ENCODE measurements at regions not wholly inside any gene's neighbourhood (a gene's known extent, or its start where the extent isn't known, plus 50 kb on each side); places are given as distances from the start of the nearest gene placed in this dataset.

DNA sequence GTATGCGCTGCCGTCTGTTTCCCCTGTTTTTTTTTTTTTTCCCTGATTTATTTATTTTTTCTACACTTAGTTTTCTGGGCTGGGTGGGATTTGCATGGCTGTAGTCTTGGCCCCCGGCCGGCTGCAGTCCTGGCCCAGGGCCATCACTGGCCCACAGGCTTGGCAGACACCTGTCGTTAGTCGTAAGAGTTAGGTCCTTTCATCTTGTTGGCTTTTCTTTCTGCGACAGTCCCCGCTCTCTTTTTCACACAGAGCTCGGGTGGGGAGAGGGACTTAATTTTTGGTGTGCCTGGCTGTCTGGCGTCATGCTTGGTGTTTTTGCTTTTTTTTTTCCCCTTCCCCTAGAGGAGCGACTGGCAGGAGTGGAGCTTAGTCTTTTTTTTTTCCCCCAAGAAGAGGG, 183.4 kb downstream of the KLF13 start:
- no peak for DNase-seq (ENCODE audit: low read depth)

DNA sequence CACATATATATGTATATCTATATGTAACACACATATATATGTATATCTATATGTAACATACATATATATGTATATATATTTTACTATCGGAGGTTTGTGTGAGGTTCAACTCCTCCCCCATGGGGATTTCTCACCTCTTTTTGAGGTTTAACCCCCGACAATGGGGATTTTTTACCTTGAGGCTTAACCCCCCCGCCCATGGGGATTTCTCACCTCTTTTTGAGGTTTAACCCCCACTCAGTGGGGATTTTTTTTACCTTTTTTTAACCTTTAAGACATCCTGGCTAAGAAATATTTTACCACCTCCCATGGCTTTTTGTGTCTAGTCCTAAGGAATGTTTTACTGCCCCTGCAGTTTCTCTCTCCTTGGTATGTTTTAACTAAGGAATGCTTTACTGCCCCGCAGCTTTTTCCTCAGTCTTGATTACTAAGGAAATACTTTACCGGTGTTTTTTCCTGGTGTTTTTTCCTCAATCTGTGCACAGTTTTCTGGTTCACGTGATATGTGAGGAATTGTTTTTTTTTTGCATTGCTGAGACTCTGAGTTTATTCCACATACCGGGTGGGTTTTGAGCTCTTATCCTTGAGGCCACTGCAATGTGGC, 185.2 kb downstream of the KLF13 start:
- DNase-seq (ENCODE audit: low read depth) = no peak

GRCh38 chr15:31513178-31513577, 186.5 kb downstream of the KLF13 start:
- no peak for DNase-seq (ENCODE audit: low read depth)

GRCh38 chr15:31516440-31516839, 189.8 kb downstream of the KLF13 start:
- DNase-seq (ENCODE audit: low read depth) = no peak

DNA sequence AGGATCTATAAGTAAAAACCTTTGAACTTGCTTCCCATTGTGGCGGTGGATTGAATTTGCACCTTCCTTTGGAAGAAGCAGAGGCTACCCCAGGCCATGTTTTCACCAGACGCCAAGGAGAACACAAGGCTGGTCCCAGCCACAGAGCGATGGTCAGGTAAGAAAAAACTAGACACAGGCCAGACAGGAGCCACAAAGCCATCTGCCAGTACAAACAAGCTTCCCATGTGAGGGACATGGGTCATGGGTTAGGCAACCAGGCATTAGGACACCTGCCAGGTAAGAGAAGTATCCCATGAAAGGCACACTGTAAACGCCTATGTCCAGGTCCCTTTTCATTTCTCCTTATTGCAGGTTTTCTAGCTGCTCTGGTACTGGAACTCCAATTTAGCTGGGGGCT, 190.2 kb downstream of the KLF13 start:
- DNase-seq (ENCODE audit: low read depth) = no peak

- no peak for DNase-seq (ENCODE audit: low read depth)
Measured at GRCh38 chr15:31517711-31518110, 191.1 kb downstream of the KLF13 start.

- DNase-seq (ENCODE audit: low read depth) = no peak
Measured at GRCh38 chr15:31522028-31522427, 195.4 kb downstream of the KLF13 start.

GRCh38 chr15:31523027-31523654, 196.5 kb downstream of the KLF13 start:
- DNase-seq (ENCODE audit: low read depth) = no peak

DNA sequence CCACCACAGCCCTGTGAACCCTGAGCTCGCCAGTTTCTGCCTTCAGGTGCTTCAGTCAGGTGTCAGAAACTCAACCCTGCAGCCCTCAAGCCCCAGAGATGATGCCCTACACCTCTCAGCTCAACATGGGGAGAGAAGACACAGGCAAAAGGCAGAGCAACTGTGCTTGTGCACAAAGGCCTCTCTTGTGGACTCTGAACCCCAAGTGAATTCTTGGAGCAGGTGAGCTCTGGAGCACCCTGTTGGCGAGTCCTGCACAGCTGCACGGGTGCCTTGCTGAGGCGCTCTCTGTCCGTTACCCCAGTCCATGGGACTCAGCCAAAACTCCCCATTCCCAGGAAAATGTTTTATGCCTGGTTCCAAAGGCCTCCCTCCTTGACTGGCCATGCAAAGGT, 197.0 kb downstream of the KLF13 start:
- no peak for DNase-seq (ENCODE audit: low read depth)

DNA sequence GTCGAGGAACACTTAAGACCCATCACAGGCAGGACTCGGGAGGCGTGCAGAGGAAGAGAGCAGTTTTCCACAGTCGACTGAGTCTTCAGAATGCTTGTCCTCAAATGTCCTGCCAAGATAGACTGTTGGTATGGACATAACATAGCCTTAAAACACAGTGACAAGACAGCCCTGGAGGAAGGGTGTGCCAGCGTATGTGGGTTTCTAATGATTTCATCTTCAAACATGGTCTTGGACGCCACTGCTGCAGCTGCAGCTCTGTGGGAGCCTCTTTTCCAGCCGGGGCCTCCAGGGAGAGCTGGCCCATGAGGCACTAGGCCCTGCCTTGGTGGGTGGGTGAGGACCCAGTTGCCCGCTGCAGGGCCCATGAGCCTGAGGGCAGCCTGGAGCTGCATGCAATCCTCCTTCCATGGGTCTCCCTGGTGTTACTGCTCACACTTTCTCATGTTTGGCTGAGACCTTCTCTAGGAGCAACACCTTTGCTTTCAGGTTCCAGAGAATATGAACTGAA, 198.6 kb downstream of the KLF13 start:
- no peak for DNase-seq (ENCODE audit: low read depth)

- no peak for DNase-seq (ENCODE audit: low read depth)
Measured at GRCh38 chr15:31525988-31526665, 199.5 kb downstream of the KLF13 start.

- DNase-seq (ENCODE audit: low read depth) = no peak
Measured at GRCh38 chr15:31526916-31527690, 200.5 kb downstream of the KLF13 start.

DNA sequence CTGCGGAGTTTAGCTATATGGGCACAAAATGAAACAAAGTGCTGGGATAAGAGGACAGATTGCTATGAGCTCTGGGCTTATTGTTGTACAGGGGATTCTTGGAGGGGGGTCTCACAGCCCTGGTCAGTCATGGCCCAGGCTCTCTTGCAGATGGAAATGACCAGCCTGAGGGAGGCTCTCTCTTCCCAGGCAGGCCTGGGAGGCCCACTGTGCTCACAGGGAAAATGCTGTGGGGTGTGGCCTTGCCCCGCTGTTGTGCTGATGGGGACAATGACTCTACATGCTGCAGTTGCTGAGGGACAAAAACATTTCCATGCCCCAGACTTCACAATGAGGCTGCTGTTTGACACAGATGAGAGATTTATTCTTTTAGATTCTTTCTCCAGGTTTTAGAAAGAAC, 202.2 kb downstream of the KLF13 start:
- DNase-seq (ENCODE audit: low read depth) = no peak

DNA sequence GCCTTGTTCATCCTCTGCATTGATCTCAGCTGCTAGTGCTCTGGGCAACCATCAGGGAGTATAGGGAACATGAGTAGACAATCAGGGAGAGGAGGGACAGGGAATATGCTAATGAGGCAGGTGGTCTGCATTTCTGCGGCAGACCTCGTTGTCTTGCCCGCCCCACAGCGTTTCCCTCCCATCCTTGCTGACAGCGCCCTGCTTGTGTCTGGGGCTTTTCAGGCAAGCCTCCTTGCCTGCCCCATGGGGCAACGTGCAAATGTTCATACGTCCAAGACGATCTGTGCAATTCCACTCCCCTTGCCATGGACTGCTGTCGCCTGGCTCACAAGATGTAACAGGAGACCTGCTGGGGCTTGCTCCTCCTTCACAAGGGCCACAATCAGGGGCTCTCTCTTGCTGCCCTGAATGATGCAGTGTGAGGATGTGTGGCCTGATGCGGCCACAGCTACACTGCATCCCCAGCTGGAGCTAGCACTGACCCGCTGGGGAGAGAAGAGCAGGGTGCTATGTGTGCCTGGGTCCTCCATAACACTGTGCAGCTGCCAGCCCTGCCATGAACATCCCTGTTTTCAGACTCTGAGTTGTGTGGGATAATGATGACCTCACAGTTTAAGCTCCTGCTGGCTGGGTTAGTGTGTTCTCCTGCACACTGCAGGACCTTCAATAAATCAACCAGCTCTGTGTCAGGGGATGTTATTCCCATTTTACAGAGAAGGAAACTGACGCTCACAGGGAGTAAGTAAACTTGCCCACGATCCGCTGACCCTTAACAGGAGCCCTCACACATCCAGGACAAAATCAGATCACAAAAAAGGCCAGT, 211.3 kb downstream of the KLF13 start:
- no peak for DNase-seq (ENCODE audit: low read depth)

DNA sequence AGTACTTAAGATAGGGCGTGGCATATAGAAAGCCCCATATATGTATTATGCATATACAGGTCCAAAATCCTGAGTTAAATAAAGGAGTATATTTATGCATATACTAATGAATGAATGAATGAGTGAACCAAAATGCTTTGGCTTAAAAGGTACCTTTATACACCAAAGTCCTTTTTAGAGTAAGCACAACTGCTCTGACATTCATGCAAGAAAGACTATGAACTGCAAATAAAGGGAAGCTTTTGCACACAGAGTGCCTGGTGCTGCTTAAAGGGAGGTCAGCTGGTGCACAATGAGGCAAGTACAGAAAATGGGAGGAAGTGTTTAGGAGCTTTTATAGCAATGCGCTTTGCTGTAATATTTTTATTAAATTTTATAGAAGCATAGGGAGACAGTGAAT, 214.0 kb downstream of the KLF13 start:
- no peak for DNase-seq (ENCODE audit: low read depth)

GRCh38 chr15:31544361-31544760, 217.7 kb downstream of the KLF13 start:
- DNase-seq (ENCODE audit: low read depth) = no peak

DNA sequence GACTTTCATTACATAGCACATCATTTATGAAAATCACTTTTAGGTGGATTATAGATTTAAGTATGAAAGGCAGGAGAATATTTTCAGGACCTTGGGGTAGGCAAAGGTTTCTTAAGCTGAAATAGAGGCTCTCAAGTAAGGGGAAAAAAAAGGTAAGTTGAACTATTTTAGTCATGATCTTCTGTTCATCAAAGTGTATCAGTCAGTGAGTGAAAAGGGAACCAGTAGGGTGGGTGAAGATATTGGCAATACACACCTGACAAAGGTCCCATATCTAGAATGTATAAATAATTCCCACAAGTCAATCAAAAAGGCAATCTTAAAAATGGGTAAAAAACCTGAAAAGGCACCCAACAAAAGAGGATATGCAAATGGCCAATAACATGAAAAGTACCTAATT, 218.6 kb downstream of the KLF13 start:
- no peak for DNase-seq (ENCODE audit: low read depth)

DNA sequence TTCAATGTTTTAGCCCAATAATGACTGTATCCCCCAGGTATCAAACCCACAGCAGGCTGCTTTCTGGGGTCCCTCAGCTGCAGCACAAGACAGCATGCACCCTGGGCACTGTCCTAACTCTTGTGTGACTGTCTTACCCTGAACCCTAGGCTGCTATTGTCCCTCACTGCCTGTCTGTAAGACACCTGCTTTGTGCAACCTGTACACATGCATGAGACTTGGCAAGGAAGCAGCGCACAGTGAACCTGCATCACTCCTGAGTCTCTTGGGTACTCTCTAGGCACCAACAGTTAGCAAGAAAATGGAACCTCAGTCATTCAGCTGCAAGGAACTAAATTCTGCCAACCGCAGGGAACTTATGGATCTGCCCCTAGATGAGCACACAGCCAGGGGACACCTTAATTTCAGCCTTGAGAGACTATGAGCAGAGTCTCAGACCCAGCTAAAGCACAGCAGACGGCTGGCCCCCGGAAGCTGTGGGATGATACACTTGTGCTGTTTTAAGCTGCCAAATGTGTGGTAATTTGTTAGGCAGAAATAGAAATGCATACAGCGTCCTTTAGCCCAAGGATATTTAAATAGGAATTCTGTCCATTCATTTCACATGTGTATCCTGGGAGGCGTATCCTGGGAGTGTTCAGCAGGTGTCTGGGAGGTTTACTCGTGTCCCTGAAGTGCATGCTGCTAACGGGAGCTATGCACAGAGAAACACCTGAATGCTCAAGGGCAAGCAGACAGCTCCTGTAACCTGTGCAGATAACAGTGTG, 223.8 kb downstream of the KLF13 start:
- no peak for DNase-seq (ENCODE audit: low read depth)

DNA sequence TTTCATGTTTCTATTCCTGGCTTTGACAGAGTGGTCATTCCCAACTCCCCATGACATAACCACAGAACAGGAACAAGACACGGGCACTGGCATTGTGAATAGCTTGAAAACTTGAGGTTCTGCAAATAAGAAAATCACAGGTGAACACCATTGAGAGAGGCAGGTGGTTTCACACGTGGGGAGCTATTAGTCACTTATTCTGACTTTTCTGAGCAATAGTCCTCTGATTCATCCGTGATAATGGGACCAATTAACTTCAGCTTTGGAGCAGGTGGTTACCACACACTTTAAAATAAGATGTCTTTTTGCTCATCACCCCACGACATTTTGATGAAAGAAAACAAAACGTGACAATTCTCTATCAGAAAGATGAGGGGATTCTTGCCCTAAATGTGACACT, 224.7 kb downstream of the KLF13 start:
- no peak for DNase-seq (ENCODE audit: low read depth)

DNA sequence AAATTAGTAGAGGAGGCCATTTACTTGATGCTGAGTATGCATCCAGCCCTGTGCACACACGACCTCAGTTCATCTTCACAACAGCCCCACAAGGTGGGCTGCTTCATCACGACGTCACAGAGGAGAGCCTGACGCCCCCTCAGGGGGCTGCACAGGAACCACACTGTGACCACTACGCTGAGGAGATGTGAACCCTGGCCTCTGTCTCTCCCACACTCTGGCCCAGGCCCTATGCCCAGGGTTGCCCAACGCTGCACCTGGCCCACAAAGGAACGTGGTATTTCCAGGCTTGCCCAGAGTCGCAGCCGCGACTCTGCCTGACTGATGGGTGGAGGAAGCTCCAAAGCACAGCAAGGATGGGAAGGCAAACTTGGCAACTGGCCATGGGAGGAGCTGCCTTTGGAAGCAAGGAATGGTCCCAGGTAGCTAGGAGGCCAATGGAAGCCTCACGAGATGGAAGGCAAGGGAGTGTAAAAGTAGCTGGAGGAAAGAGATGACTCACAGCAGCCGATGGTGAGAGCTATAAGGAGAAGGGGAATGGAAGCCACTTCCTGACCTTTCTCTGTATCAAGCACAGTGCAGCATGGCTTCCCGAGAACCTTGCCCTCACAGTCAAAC, 226.0 kb downstream of the KLF13 start:
- DNase-seq (ENCODE audit: low read depth) = no peak

- DNase-seq (ENCODE audit: low read depth) = no peak
Measured at GRCh38 chr15:31554261-31554660, 227.6 kb downstream of the KLF13 start.
